Osteocyte (in vitro differentiated cells): ENCODE measurements at regions not wholly inside any gene's neighbourhood (a gene's known extent, or its start where the extent isn't known, plus 50 kb on each side); places are given as distances from the start of the nearest gene placed in this dataset.

Experiments
- DNase-seq: peaks from one replicate; pipeline ENCODE4 v3.0.0; 2021; ENCODE audit warnings: mixed read lengths; ENCODE audit not compliant: unreplicated experiment; ENCODE audit errors: extremely low spot score
- H3K27ac Mint-ChIP-seq: one replicate; pipeline ENCODE4 v1.8.0; 2021; ENCODE audit warnings: mild to moderate bottlenecking, mixed read lengths; ENCODE audit not compliant: unreplicated experiment
- H3K27me3 Mint-ChIP-seq: one replicate; pipeline ENCODE4 v1.8.0; 2021; ENCODE audit warnings: mixed read lengths; ENCODE audit not compliant: unreplicated experiment
- H3K36me3 Mint-ChIP-seq: one replicate; pipeline ENCODE4 v1.8.0; 2021; ENCODE audit warnings: mixed read lengths; ENCODE audit not compliant: unreplicated experiment
- H3K4me1 Mint-ChIP-seq: one replicate; pipeline ENCODE4 v1.8.0; 2021; ENCODE audit warnings: mixed read lengths; ENCODE audit not compliant: unreplicated experiment
- H3K4me3 Mint-ChIP-seq: one replicate; pipeline ENCODE4 v1.8.0; 2021; ENCODE audit warnings: mild to moderate bottlenecking, moderate library complexity, mixed read lengths; ENCODE audit not compliant: unreplicated experiment
- H3K9me3 Mint-ChIP-seq: one replicate; pipeline ENCODE4 v1.8.0; 2021; ENCODE audit warnings: mixed read lengths; ENCODE audit not compliant: unreplicated experiment
- CTCF ChIP-seq: fragments of 200-600 bp; sonication (generic); IDR thresholded peaks from 2 replicates; pipeline ENCODE4 v1.5.0; 2021; ENCODE audit warnings: antibody characterized with exemption, mild to moderate bottlenecking, moderate library complexity

GRCh38 chr5:62198421-62198820 lies 107.6 kb upstream of the KIF2A start:
- Mint-ChIP-seq H3K36me3 (no peaks in the 10 kb centered on the region), H3K27ac (no peak overlapping the region), H3K4me1 (no peaks in the 10 kb centered on the region), H3K27me3 (peaks cover 33% of the 10 kb centered on the region), H3K9me3 (no peaks in the 10 kb centered on the region), H3K4me3 (no peak overlapping the region)
- DNase-seq = no peak
- TF ChIP-seq CTCF = no peak

GRCh38 chr5:62199792-62200716 lies 106.0 kb upstream of the KIF2A start:
- H3K27ac Mint-ChIP-seq = no peak overlapping the region
- H3K9me3 Mint-ChIP-seq = no peaks in the 10 kb centered on the region
- no peak for DNase-seq
- H3K36me3 Mint-ChIP-seq = no peaks in the 10 kb centered on the region
- no peak overlapping the region for H3K4me3 Mint-ChIP-seq
- no peak for TF ChIP-seq CTCF
- H3K4me1 Mint-ChIP-seq = no peaks in the 10 kb centered on the region
- peaks cover 35% of the 10 kb centered on the region for H3K27me3 Mint-ChIP-seq

GRCh38 chr5:62206150-62206829 lies 99.7 kb upstream of the KIF2A start:
- Mint-ChIP-seq H3K27me3 (peaks cover 53% of the 10 kb centered on the region), H3K9me3 (no peaks in the 10 kb centered on the region), H3K27ac (no peak overlapping the region), H3K36me3 (no peaks in the 10 kb centered on the region), H3K4me3 (no peak overlapping the region), H3K4me1 (no peaks in the 10 kb centered on the region)
- no peak for DNase-seq
- no peak for TF ChIP-seq CTCF

- Mint-ChIP-seq H3K27ac (no peak overlapping the region), H3K4me1 (no peaks in the 10 kb centered on the region), H3K36me3 (no peaks in the 10 kb centered on the region), H3K4me3 (no peak overlapping the region), H3K27me3 (peaks cover 45% of the 10 kb centered on the region), H3K9me3 (no peaks in the 10 kb centered on the region)
- no peak for DNase-seq
- TF ChIP-seq CTCF = no peak
Observed at GRCh38 chr5:62208218-62208852, 97.7 kb upstream of the KIF2A start.

GRCh38 chr5:62211405-62211804 lies 94.6 kb upstream of the KIF2A start:
- no peak for TF ChIP-seq CTCF
- no peaks in the 10 kb centered on the region for H3K36me3 Mint-ChIP-seq
- peaks cover 4% of the 10 kb centered on the region for H3K9me3 Mint-ChIP-seq
- no peak overlapping the region for H3K27ac Mint-ChIP-seq
- peaks cover 38% of the 10 kb centered on the region for H3K27me3 Mint-ChIP-seq
- no peak for DNase-seq
- H3K4me1 Mint-ChIP-seq = no peaks in the 10 kb centered on the region
- H3K4me3 Mint-ChIP-seq = no peak overlapping the region
